Mesodermal cell (in vitro differentiated cells): ENCODE measurements at regions not wholly inside any gene's neighbourhood (a gene's known extent, or its start where the extent isn't known, plus 50 kb on each side); places are given as distances from the start of the nearest gene placed in this dataset.

Experiments
- H3K27ac ChIP-seq: 2 replicates; pipeline ENCODE4 v1.7.0; 2013; ENCODE audit warnings: mild to moderate bottlenecking, low read depth, low read length, moderate library complexity; ENCODE audit not compliant: severe bottlenecking
- H3K36me3 ChIP-seq: 2 replicates; pipeline ENCODE4 v1.7.1; 2013; ENCODE audit warnings: mild to moderate bottlenecking, low read length, moderate library complexity; ENCODE audit not compliant: control insufficient read depth, insufficient read depth
- H3K4me1 ChIP-seq: one replicate; pipeline ENCODE4 v1.7.1; 2013; ENCODE audit warnings: mild to moderate bottlenecking, low read length; ENCODE audit not compliant: insufficient read depth, control insufficient read depth, poor library complexity, severe bottlenecking
- H3K4me3 ChIP-seq: 2 replicates; pipeline ENCODE4 v1.7.0; 2013; ENCODE audit warnings: low read length, control low read depth, mild to moderate bottlenecking; ENCODE audit not compliant: insufficient read depth, poor library complexity, severe bottlenecking; ENCODE audit errors: extremely low read depth
- H3K9me3 ChIP-seq: 2 replicates; pipeline ENCODE4 v1.7.1; 2013; ENCODE audit warnings: mild to moderate bottlenecking, low read length, moderate library complexity; ENCODE audit not compliant: control insufficient read depth
- WGBS, 2 experiments: methylation state at CpG; one replicate each; pipeline ENCODE4 v1.1.5; 2013; ENCODE audit warnings: missing lambda C conversion rate in 2 of 2; ENCODE audit not compliant: insufficient coverage in 2 of 2; 5-methylcytosine and 5-hydroxymethylcytosine counted together

GRCh38 chr4:79087071-79087470 is 147.8 kb upstream of the PAQR3 start:
- no peaks in the 10 kb centered on the region for H3K9me3 ChIP-seq
- no CpG with 5 or more reads among the region's 3 CpGs for WGBS, 2 experiments
- no peak overlapping the region for H3K27ac ChIP-seq
- H3K4me1 ChIP-seq = no peaks in the 10 kb centered on the region
- no peaks in the 10 kb centered on the region for H3K36me3 ChIP-seq
- H3K4me3 ChIP-seq = no peak overlapping the region

GRCh38 chr4:79083406-79084010 is 144.3 kb upstream of the PAQR3 start:
- WGBS, 2 experiments = 0 to 14% methylated on average over 1 of the region's 2 CpGs
- Histone ChIP-seq H3K9me3 (no peaks in the 10 kb centered on the region), H3K4me1 (no peaks in the 10 kb centered on the region), H3K27ac (no peak overlapping the region), H3K4me3 (no peak overlapping the region), H3K36me3 (no peaks in the 10 kb centered on the region)

- H3K4me3 ChIP-seq = no peak overlapping the region
These were observed 143.8 kb upstream of the PAQR3 start for GRCh38 chr4:79082997-79083396.

GRCh38 chr4:79081973-79082372 is 142.7 kb upstream of the PAQR3 start:
- WGBS, 2 experiments = 73 to 83% methylated on average over 1 of the region's 1 CpG
- Histone ChIP-seq H3K27ac (no peak overlapping the region), H3K4me3 (no peak overlapping the region), H3K36me3 (no peaks in the 10 kb centered on the region), H3K9me3 (no peaks in the 10 kb centered on the region), H3K4me1 (no peaks in the 10 kb centered on the region)

More at GRCh38 chr4:79082997-79083396, 143.8 kb upstream of the PAQR3 start:
- no peaks in the 10 kb centered on the region for H3K4me1 ChIP-seq
- WGBS, 2 experiments = 75 to 90% methylated on average over 2 of the region's 6 CpGs
- H3K9me3 ChIP-seq = no peaks in the 10 kb centered on the region
- no peak overlapping the region for H3K27ac ChIP-seq
- no peaks in the 10 kb centered on the region for H3K36me3 ChIP-seq

- Histone ChIP-seq H3K4me3 (no peak overlapping the region), H3K36me3 (no peaks in the 10 kb centered on the region), H3K27ac (no peak overlapping the region), H3K9me3 (peaks cover 6% of the 10 kb centered on the region), H3K4me1 (no peaks in the 10 kb centered on the region)
- WGBS, 2 experiments = 80 to 100% methylated on average over 1 of the region's 1 CpG
These were observed 139.1 kb upstream of the PAQR3 start for GRCh38 chr4:79078339-79078738.

GRCh38 chr4:79074040-79074439 is 134.8 kb upstream of the PAQR3 start:
- WGBS, 2 experiments = no CpG with 5 or more reads among the region's 1 CpG
- no peak overlapping the region for H3K27ac ChIP-seq
- no peaks in the 10 kb centered on the region for H3K4me1 ChIP-seq
- H3K4me3 ChIP-seq = no peak overlapping the region
- peaks cover 7% of the 10 kb centered on the region for H3K9me3 ChIP-seq
- no peaks in the 10 kb centered on the region for H3K36me3 ChIP-seq

GRCh38 chr4:79073471-79073870 is 134.2 kb upstream of the PAQR3 start:
- Histone ChIP-seq H3K27ac (no peak overlapping the region), H3K4me1 (no peaks in the 10 kb centered on the region), H3K9me3 (peaks cover 7% of the 10 kb centered on the region), H3K4me3 (no peak overlapping the region), H3K36me3 (no peaks in the 10 kb centered on the region)
- no CpG with 5 or more reads among the region's 1 CpG for WGBS, 2 experiments

- H3K4me3 ChIP-seq = no peak overlapping the region
- WGBS, 2 experiments = 50 to 100% methylated on average over 1 of the region's 1 CpG
- H3K4me1 ChIP-seq = no peaks in the 10 kb centered on the region
- H3K27ac ChIP-seq = no peak overlapping the region
- H3K9me3 ChIP-seq = no peaks in the 10 kb centered on the region
- no peaks in the 10 kb centered on the region for H3K36me3 ChIP-seq
These were observed 126.0 kb upstream of the PAQR3 start for GRCh38 chr4:79065262-79065661.

- WGBS, 2 experiments = no CpG with 5 or more reads among the region's 3 CpGs
- Histone ChIP-seq H3K27ac (no peak overlapping the region), H3K4me1 (no peaks in the 10 kb centered on the region)
These were observed 125.6 kb upstream of the PAQR3 start for GRCh38 chr4:79064806-79065205.

GRCh38 chr4:79059631-79060399 is 120.6 kb upstream of the PAQR3 start:
- no peaks in the 10 kb centered on the region for H3K36me3 ChIP-seq
- no peaks in the 10 kb centered on the region for H3K9me3 ChIP-seq
- WGBS, 2 experiments = 80 to 92% methylated on average over 1 to 3 of the region's 4 CpGs
- no peaks in the 10 kb centered on the region for H3K4me1 ChIP-seq
- no peak overlapping the region for H3K4me3 ChIP-seq
- no peak overlapping the region for H3K27ac ChIP-seq

More at GRCh38 chr4:79064806-79065205, 125.6 kb upstream of the PAQR3 start:
- no peaks in the 10 kb centered on the region for H3K9me3 ChIP-seq
- no peak overlapping the region for H3K4me3 ChIP-seq
- no peaks in the 10 kb centered on the region for H3K36me3 ChIP-seq

GRCh38 chr4:79057772-79058171 is 118.5 kb upstream of the PAQR3 start:
- WGBS, 2 experiments = 73 to 92% methylated on average over 2 of the region's 2 CpGs
- no peak overlapping the region for H3K27ac ChIP-seq
- no peaks in the 10 kb centered on the region for H3K4me1 ChIP-seq
- H3K9me3 ChIP-seq = no peaks in the 10 kb centered on the region
- H3K36me3 ChIP-seq = no peaks in the 10 kb centered on the region
- no peak overlapping the region for H3K4me3 ChIP-seq
